HCT116 (cell line): ENCODE measurements at regions not wholly inside any gene's neighbourhood (a gene's known extent, or its start where the extent isn't known, plus 50 kb on each side); places are given as distances from the start of the nearest gene placed in this dataset.

Experiments used
- CEBPB ChIP-seq: IDR thresholded peaks from 2 replicates; pipeline ENCODE4 v1.6.1; 2012; ENCODE audit warnings: low read depth
- CTCF ChIP-seq, 3 experiments: fragments of 200-600 bp in 1 of 3; sonication (generic) in 1 of 3; IDR thresholded peaks in 2 of 3; conservative IDR thresholded peaks in 1 of 3; 2 replicates each; pipeline ENCODE4 v1.5.1; 2012 to 2017; ENCODE audit warnings: low read depth in 2 of 3, low read length in 2 of 3, antibody characterized with exemption in 1 of 3, borderline replicate concordance in 1 of 3, control low read depth in 1 of 3, mild to moderate bottlenecking in 1 of 3, mixed read lengths in 1 of 3, mixed run types in 1 of 3, moderate library complexity in 1 of 3; ENCODE audit not compliant: insufficient read depth in 1 of 3
- ELF1 ChIP-seq: IDR thresholded peaks from 2 replicates; pipeline ENCODE4 v1.6.1; 2012; ENCODE audit warnings: low read depth, borderline replicate concordance
- EZH2 ChIP-seq: fragments of 200-600 bp; sonication (generic); IDR thresholded peaks from 2 replicates; pipeline ENCODE4 v1.6.1; 2017; ENCODE audit warnings: antibody characterized with exemption, mixed run types
- EZH2phosphoT487 ChIP-seq: fragments of 200-600 bp; IDR thresholded peaks from 2 replicates; pipeline ENCODE4 v1.6.1; 2018; ENCODE audit warnings: antibody characterized with exemption, borderline replicate concordance
- MAX ChIP-seq: IDR thresholded peaks from 2 replicates; pipeline ENCODE4 v1.6.1; 2012
- POLR2A ChIP-seq: IDR thresholded peaks from 2 replicates; pipeline ENCODE4 v1.7.0; 2011; ENCODE audit warnings: borderline replicate concordance; ENCODE audit not compliant: insufficient read depth, insufficient read length; ENCODE audit errors: extremely low read depth
- POLR2AphosphoS5 ChIP-seq: IDR thresholded peaks from 2 replicates; pipeline ENCODE4 v1.6.1; 2011; ENCODE audit warnings: mild to moderate bottlenecking, low read depth, low read length, moderate library complexity
- SIN3A ChIP-seq: IDR thresholded peaks from 2 replicates; pipeline ENCODE4 v1.6.1; 2012; ENCODE audit warnings: low read depth
- ZNF274 ChIP-seq: fragments of 200-500 bp; sonication (Bioruptor generic); IDR thresholded peaks from 2 replicates; pipeline ENCODE4 v1.6.1; 2014; ENCODE audit warnings: mild to moderate bottlenecking, low read depth, low read length, inconsistent platforms

- no peak for TF ChIP-seq POLR2AphosphoS5
- TF ChIP-seq EZH2: no peak
- TF ChIP-seq ZNF274: no peak
- no peak for TF ChIP-seq POLR2A
- TF ChIP-seq CTCF (IDR thresholded peaks at IDR 0.05 in 2 of 3, conservative IDR thresholded peaks at IDR 0.05 in 1 of 3; ENCODE audit: borderline replicate concordance in 1 of 3, insufficient read depth in 1 of 3, low read depth in 2 of 3, low read length in 2 of 3): no peak; a peak in 1 of 6 replicates
- no peak for TF ChIP-seq ELF1
- no peak for TF ChIP-seq SIN3A
- no peak for TF ChIP-seq CEBPB
- TF ChIP-seq MAX: no peak
- no peak for TF ChIP-seq EZH2phosphoT487
Measured at GRCh38 chr9:91004484-91004883, 202.9 kb downstream of the SYK start.
